Vagina (tissue), 2 donors: ENCODE measurements at regions not wholly inside any gene's neighbourhood (a gene's known extent, or its start where the extent isn't known, plus 50 kb on each side); places are given as distances from the start of the nearest gene placed in this dataset.

ENCODE experiments used
- DNase-seq, 2 donors: peaks; one replicate each; pipeline ENCODE4 v3.0.0-alpha.2; 2017; ENCODE audit errors: extremely low spot score in 2 of 2
- H3K27ac ChIP-seq: fragments of 200-600 bp; sonication (generic); one replicate; pipeline ENCODE4 v1.5.1; 2019
- H3K27me3 ChIP-seq: fragments of 200-600 bp; sonication (generic); one replicate; pipeline ENCODE4 v1.5.1; 2019
- H3K36me3 ChIP-seq, 2 donors: fragments of 200-600 bp; sonication (generic); one replicate each; pipeline ENCODE4 v1.5.1; 2017 to 2019
- H3K4me1 ChIP-seq: fragments of 200-600 bp; sonication (generic); one replicate; pipeline ENCODE4 v1.5.1; 2019
- H3K4me3 ChIP-seq, 2 donors: fragments of 200-600 bp; sonication (generic); 1 replicate in 1 of 2; 2 replicates in 1 of 2; pipeline ENCODE4 v1.5.1; 2016 to 2019
- H3K9me3 ChIP-seq: fragments of 200-600 bp; sonication (generic); one replicate; pipeline ENCODE4 v1.5.1; 2019
- CTCF ChIP-seq, 3 experiments: fragments of 450-650 bp in 2 of 3; fragments of 200-600 bp in 1 of 3; sonication (generic) in 1 of 3; IDR thresholded peaks; one replicate each; pipeline ENCODE4 v1.5.1; 2017 to 2019; ENCODE audit warnings: antibody characterized with exemption in 3 of 3, mild to moderate bottlenecking in 2 of 3, moderate library complexity in 2 of 3
- POLR2A ChIP-seq, 2 donors: fragments of 450-650 bp; IDR thresholded peaks; one replicate each; pipeline ENCODE4 v1.6.1; 2017; ENCODE audit warnings: antibody characterized with exemption in 2 of 2, mild to moderate bottlenecking in 2 of 2, moderate library complexity in 2 of 2
- POLR2AphosphoS5 ChIP-seq, 2 donors: sonication (generic); formaldehyde crosslinking; IDR thresholded peaks; one replicate each; pipeline ENCODE4 v1.9.0; 2017; ENCODE audit warnings: antibody characterized with exemption in 2 of 2, mild to moderate bottlenecking in 2 of 2, low read depth in 1 of 2; ENCODE audit not compliant: insufficient read depth in 1 of 2
- intact Hi-C: fragments of 100-400 bp; cut with DNase I; formaldehyde crosslinking; loops from one replicate; pipeline ENCODE4 v1.15.1; 2023

DNA sequence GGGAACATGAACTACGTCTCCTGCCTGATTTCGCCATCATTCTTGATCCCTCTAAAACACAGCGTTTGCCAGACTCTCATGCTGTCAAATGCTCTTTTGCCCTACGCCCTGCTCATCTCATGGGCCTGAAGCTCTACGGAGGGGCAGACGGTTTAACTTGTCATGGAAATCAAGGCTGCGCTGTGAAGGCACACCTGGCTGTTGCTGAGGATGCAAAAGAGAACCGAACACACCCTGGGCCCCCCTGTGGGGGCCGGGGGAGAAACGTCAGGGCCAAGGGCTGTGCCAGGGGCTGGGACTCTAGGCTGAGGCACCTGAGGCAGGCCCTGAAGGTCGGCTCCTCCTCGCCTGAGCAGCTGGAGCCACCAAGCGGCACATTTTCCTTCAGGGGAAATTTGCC lies 957.2 kb downstream of the BRD1 start:
- intact Hi-C loops, result no loop called here
- H3K4me1 ChIP-seq, result no peaks in the 10 kb centered on the region
- no peaks in the 10 kb centered on the region for H3K27me3 ChIP-seq

DNA sequence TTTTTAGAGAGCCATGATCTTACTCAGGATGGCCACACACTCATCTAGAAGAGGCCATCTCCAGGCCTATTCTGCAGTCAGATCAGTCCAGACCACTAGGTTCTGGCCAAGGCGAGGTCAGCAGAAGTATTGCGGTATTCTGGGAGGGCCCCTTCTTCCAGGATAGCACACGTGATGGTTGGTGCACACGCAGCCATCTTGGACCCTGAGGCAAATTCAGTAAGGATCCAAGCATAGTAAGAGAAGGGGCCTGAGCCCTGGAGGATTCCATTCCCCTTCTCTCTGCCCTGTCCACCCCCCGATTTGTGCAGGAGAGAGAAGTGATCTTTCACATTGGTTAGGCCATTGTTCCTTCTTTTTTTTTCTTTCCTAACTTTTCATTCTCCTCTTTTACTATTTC lies 957.9 kb downstream of the BRD1 start:
- no peaks in the 10 kb centered on the region for H3K27me3 ChIP-seq
- intact Hi-C loops, result no loop called here
- DNase-seq, result no peak
- H3K36me3 ChIP-seq, result no peaks in the 10 kb centered on the region
- no peaks in the 10 kb centered on the region for H3K4me1 ChIP-seq
- no peak overlapping the region for H3K27ac ChIP-seq
- no peaks in the 10 kb centered on the region for H3K9me3 ChIP-seq
- TF ChIP-seq POLR2AphosphoS5 (IDR thresholded peaks at IDR 0.05; ENCODE audit: insufficient read depth in 1 of 2, low read depth in 1 of 2), result no peak
- TF ChIP-seq CTCF (IDR thresholded peaks at IDR 0.05), result no peak
- TF ChIP-seq POLR2A (IDR thresholded peaks at IDR 0.05), result no peak
- H3K4me3 ChIP-seq, result no peak overlapping the region

More for the DNA sequence above, 957.2 kb downstream of the BRD1 start:
- no peaks in the 10 kb centered on the region for H3K9me3 ChIP-seq
- no peak for TF ChIP-seq POLR2AphosphoS5 (IDR thresholded peaks at IDR 0.05; ENCODE audit: insufficient read depth in 1 of 2, low read depth in 1 of 2)
- no peak for TF ChIP-seq POLR2A (IDR thresholded peaks at IDR 0.05)
- TF ChIP-seq CTCF (IDR thresholded peaks at IDR 0.05), result no peak
- no peaks in the 10 kb centered on the region for H3K36me3 ChIP-seq
- no peak overlapping the region for H3K4me3 ChIP-seq
- no peak overlapping the region for H3K27ac ChIP-seq
- DNase-seq, result no peak

DNA sequence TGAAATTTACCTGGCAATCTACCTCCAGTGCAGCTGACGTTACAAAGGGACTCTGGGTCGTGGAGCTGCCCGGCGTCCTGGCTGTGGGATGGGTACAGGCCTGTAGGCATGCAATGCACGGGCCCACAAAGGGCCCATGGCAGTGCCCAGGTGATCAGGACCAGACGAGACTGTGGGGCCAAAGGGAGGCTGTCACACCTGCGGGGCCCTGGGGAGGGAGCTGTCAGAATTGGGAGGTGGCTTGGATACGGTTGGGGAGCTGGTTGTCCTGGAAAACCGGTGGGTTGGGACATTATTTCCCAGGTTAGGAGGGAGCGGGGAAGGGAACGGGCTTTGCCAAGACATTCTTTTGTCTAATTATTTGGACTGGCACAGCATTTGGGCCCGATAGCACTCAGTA lies 958.5 kb downstream of the BRD1 start:
- H3K9me3 ChIP-seq, result no peaks in the 10 kb centered on the region
- no peak overlapping the region for H3K4me3 ChIP-seq
- no peaks in the 10 kb centered on the region for H3K36me3 ChIP-seq
- no peaks in the 10 kb centered on the region for H3K27me3 ChIP-seq
- intact Hi-C loops, result no loop called here
- H3K27ac ChIP-seq, result no peak overlapping the region
- no peaks in the 10 kb centered on the region for H3K4me1 ChIP-seq
- TF ChIP-seq CTCF (IDR thresholded peaks at IDR 0.05) (no peak), POLR2A (IDR thresholded peaks at IDR 0.05) (no peak), POLR2AphosphoS5 (IDR thresholded peaks at IDR 0.05; ENCODE audit: insufficient read depth in 1 of 2, low read depth in 1 of 2) (no peak)
- DNase-seq, result no peak

- H3K9me3 ChIP-seq, result no peaks in the 10 kb centered on the region
- H3K36me3 ChIP-seq, result no peaks in the 10 kb centered on the region
- H3K27me3 ChIP-seq, result no peaks in the 10 kb centered on the region
- no peak for TF ChIP-seq POLR2AphosphoS5 (IDR thresholded peaks at IDR 0.05; ENCODE audit: insufficient read depth in 1 of 2, low read depth in 1 of 2)
- no peak for TF ChIP-seq POLR2A (IDR thresholded peaks at IDR 0.05)
- no peak for TF ChIP-seq CTCF (IDR thresholded peaks at IDR 0.05)
- DNase-seq, result no peak
- H3K27ac ChIP-seq, result no peak overlapping the region
- intact Hi-C loops, result no loop called here
- no peaks in the 10 kb centered on the region for H3K4me1 ChIP-seq
- no peak overlapping the region for H3K4me3 ChIP-seq
These were observed 959.1 kb downstream of the BRD1 start for GRCh38 chr22:48868554-48868953.

- TF ChIP-seq POLR2A (IDR thresholded peaks at IDR 0.05) (no peak), POLR2AphosphoS5 (IDR thresholded peaks at IDR 0.05; ENCODE audit: insufficient read depth in 1 of 2, low read depth in 1 of 2) (no peak), CTCF (IDR thresholded peaks at IDR 0.05) (no peak)
- Histone ChIP-seq H3K27ac (no peak overlapping the region), H3K36me3 (no peaks in the 10 kb centered on the region), H3K27me3 (no peaks in the 10 kb centered on the region), H3K4me1 (no peaks in the 10 kb centered on the region), H3K4me3 (no peak overlapping the region), H3K9me3 (no peaks in the 10 kb centered on the region)
- no peak for DNase-seq
- intact Hi-C loops, result no loop called here
These were observed 959.8 kb downstream of the BRD1 start for GRCh38 chr22:48867891-48868290.
